IgD-negative memory B cell (primary cell): ENCODE measurements at regions not wholly inside any gene's neighbourhood (a gene's known extent, or its start where the extent isn't known, plus 50 kb on each side); places are given as distances from the start of the nearest gene placed in this dataset.

Experiments used
- H3K27ac Mint-ChIP-seq, 3 donors: one replicate each; pipeline ENCODE4 v1.8.0; 2020 to 2022; ENCODE audit warnings: mild to moderate bottlenecking in 3 of 3, mixed read lengths in 3 of 3, moderate library complexity in 1 of 3
- H3K27me3 Mint-ChIP-seq: one replicate; pipeline ENCODE4 v1.8.0; 2021; ENCODE audit warnings: mixed read lengths
- H3K36me3 Mint-ChIP-seq: one replicate; pipeline ENCODE4 v1.8.0; 2020; ENCODE audit warnings: mild to moderate bottlenecking, mixed read lengths
- H3K4me1 Mint-ChIP-seq, 3 donors: one replicate each; pipeline ENCODE4 v1.8.0; 2020 to 2022; ENCODE audit warnings: mixed read lengths in 3 of 3, mild to moderate bottlenecking in 1 of 3
- H3K4me3 Mint-ChIP-seq, 4 donors: one replicate each; pipeline ENCODE4 v1.8.0; 2020 to 2022; ENCODE audit warnings: mild to moderate bottlenecking in 4 of 4, mixed read lengths in 4 of 4, moderate library complexity in 3 of 4
- H3K9me3 Mint-ChIP-seq, 3 donors: one replicate each; pipeline ENCODE4 v1.8.0; 2020 to 2021; ENCODE audit warnings: mixed read lengths in 3 of 3, mild to moderate bottlenecking in 1 of 3

DNA sequence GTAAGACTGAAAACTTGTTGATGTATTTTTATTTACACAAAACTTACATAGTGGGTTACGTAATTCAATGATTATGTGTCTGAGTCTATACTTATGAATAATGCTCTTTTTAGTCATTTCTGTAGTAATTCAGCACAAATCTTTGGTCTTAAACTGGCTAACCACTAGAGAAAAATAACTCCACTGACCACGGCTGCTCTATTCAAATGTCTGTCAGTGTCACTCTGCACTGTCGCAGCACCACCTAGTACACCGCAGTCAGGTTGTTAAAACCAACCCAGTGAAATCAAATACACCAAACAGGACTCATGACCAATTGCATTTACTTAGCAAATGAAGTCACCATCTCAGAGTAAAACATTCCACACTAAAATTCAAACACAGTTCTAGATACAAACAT, 93.5 kb upstream of the CCDC28A start:
- no peaks in the 10 kb centered on the region for H3K36me3 Mint-ChIP-seq
- H3K4me3 Mint-ChIP-seq = no peak overlapping the region
- no peaks in the 10 kb centered on the region for H3K9me3 Mint-ChIP-seq
- no peak overlapping the region for H3K27ac Mint-ChIP-seq
- H3K4me1 Mint-ChIP-seq = peaks cover 0 to 1% (median 0%) of the 10 kb centered on the region in 3 donors
- H3K27me3 Mint-ChIP-seq = no peaks in the 10 kb centered on the region

DNA sequence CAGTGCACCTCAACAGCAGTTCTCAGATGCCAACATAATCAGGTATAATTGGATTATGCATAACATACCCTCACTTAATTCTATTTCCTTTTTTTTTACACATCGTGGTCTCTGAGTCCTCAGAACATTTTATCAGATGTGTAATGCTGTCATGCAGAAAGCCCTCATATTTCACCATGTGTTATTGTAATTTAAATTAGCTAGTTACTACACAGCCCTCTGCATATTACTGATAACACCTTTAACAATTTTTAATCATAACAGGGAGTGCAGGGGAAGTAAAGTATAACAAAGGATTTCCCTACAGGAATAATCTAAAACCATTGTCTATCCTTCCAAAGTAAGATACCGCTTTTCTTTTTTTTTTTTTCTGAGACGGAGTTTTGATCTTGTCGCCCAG, 91.9 kb upstream of the CCDC28A start:
- H3K4me1 Mint-ChIP-seq = no peaks in the 10 kb centered on the region
- no peak overlapping the region for H3K27ac Mint-ChIP-seq
- no peaks in the 10 kb centered on the region for H3K9me3 Mint-ChIP-seq
- H3K36me3 Mint-ChIP-seq = no peaks in the 10 kb centered on the region
- H3K27me3 Mint-ChIP-seq = no peaks in the 10 kb centered on the region
- no peak overlapping the region for H3K4me3 Mint-ChIP-seq

DNA sequence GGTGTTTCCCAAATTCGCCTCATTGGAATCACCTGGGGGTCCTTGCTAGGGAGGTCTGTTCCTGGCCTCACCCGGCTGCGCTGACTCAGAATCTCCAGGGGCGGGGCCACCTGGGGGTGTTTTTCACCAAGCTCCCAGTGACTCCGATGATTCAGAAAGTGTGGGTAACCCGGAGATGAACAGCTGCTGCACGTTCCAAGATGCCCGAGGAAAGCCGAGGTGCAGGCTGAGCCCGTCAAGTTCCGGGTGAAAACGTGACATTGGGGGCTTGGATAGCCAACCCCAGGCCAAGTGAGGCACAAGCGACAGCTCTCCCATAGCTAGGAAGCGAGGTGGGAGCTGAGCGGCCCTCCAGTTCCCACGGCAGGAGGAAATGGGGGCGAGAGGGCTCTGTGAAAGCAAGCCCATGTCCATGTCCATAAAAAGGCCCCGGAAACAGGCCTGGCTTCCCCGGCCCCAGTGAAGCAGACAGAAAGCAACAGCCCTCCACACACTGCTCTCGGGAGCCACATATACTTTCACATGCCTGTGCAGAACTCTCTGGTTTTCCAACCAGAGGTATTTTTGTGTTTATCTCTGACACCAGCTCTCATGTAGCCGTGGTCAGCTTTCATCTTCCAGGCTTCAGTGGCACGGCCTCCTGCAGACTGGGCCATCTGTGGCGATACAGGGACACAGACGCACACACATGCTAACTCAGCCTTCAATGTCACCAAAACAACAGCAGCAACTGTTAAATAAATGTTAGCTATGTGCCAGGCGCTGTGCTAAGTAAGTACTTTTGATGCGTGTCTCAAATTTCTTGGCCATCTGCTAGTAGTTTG, 90.7 kb upstream of the CCDC28A start:
- no peaks in the 10 kb centered on the region for H3K9me3 Mint-ChIP-seq
- no peaks in the 10 kb centered on the region for H3K27me3 Mint-ChIP-seq
- no peaks in the 10 kb centered on the region for H3K36me3 Mint-ChIP-seq
- H3K27ac Mint-ChIP-seq = peak overlapping the region in 1 of 3 donors; percentile 27
- peak overlapping the region in 1 of 4 donors; percentile 23 for H3K4me3 Mint-ChIP-seq
- H3K4me1 Mint-ChIP-seq = no peaks in the 10 kb centered on the region

DNA sequence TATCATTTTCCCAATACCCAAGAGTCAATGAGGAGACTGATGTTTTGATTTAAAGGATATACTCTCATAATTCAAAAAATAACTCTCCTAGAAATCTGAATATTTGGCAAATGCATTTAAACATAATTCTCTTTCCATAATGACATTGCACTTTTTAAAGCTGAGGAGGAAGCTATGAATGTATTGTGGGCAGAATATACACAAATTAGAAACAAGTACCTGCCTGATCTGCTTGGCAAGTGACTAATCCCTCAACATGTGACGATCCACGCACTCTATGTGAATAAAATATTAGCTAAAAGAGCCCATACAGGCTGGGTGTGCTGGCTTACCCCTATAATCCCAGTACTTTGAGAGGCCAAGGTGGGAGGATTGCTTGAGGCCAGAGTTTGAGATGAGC, 88.3 kb upstream of the CCDC28A start:
- no peaks in the 10 kb centered on the region for H3K36me3 Mint-ChIP-seq
- no peak overlapping the region for H3K27ac Mint-ChIP-seq
- H3K4me1 Mint-ChIP-seq = no peaks in the 10 kb centered on the region
- H3K9me3 Mint-ChIP-seq = no peaks in the 10 kb centered on the region
- H3K4me3 Mint-ChIP-seq = no peak overlapping the region
- H3K27me3 Mint-ChIP-seq = no peaks in the 10 kb centered on the region

DNA sequence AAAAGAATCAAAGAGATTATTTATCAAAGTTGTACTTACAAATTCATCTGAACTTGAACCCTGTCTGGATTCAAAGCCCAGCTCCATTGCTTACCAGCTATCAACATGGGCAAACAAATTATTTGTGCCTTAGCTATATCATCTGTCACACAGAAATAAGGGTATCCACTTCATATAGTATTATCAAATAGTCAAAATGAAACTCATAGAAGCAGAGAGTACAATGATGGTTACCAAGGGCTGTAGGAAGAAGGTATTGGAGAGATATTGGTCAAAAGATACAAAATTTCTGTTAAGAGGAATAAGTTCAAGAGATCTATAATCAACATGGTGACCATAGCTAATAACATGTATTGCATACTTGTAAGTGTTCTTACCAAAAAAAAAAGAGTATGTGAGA, 87.8 kb upstream of the CCDC28A start:
- Mint-ChIP-seq H3K36me3 (no peaks in the 10 kb centered on the region), H3K27ac (no peak overlapping the region), H3K27me3 (no peaks in the 10 kb centered on the region), H3K4me3 (no peak overlapping the region), H3K4me1 (no peaks in the 10 kb centered on the region), H3K9me3 (no peaks in the 10 kb centered on the region)

- Mint-ChIP-seq H3K4me1 (peaks cover 5 to 7% (median 6%) of the 10 kb centered on the region in 3 donors), H3K4me3 (peak overlapping the region in 1 of 4 donors; percentile 68), H3K27me3 (peaks cover 8% of the 10 kb centered on the region), H3K9me3 (no peaks in the 10 kb centered on the region), H3K27ac (no peak overlapping the region), H3K36me3 (no peaks in the 10 kb centered on the region)
Observed at GRCh38 chr6:138688580-138688979, 85.0 kb upstream of the CCDC28A start.

GRCh38 chr6:138689849-138690248, 83.7 kb upstream of the CCDC28A start:
- Mint-ChIP-seq H3K27ac (no peak overlapping the region), H3K9me3 (no peaks in the 10 kb centered on the region), H3K36me3 (no peaks in the 10 kb centered on the region), H3K4me1 (peaks cover 6 to 7% (median 7%) of the 10 kb centered on the region in 3 donors), H3K4me3 (peak overlapping the region in 1 of 4 donors; percentile 89), H3K27me3 (peaks cover 14% of the 10 kb centered on the region)

DNA sequence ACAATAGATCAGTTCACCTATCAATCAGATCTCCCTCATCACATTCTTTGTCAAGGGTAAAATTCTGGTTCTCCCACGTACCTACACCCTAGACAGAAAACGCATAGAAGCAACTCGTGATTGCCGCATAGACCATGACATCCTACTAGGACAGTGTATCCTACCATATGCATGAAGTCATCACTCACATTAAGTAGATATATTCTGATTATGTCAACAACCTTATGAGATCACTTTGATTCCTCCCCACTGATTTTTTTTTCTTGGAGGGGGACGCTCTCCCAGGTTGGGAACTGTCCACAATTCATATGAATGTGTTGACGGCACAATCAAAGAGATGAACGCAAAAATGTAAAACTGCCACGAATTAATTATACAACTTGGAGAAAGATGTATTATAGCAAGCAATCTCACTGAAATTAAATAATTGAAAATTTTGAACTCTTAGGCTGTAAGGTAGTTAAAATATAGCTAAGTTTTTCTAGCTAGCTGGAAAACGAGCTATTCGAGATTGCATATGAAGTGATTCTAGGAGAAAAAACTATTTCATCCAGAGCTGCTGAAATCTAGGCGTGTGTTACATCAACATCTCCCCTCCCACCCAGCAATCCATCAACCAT, 82.5 kb upstream of the CCDC28A start:
- Mint-ChIP-seq H3K27me3 (peaks cover 16% of the 10 kb centered on the region), H3K9me3 (no peaks in the 10 kb centered on the region), H3K27ac (peak overlapping the region in 2 of 3 donors; percentile 3 to 52)

GRCh38 chr6:138691595-138692057, 81.9 kb upstream of the CCDC28A start:
- Mint-ChIP-seq H3K4me3 (peak overlapping the region; percentile 81 to 92 (median 88)), H3K36me3 (no peaks in the 10 kb centered on the region), H3K4me1 (peaks cover 6 to 7% (median 7%) of the 10 kb centered on the region in 3 donors), H3K9me3 (no peaks in the 10 kb centered on the region), H3K27ac (peak overlapping the region in 2 of 3 donors; percentile 3 to 52), H3K27me3 (peaks cover 17% of the 10 kb centered on the region)

More for the DNA sequence above, 82.5 kb upstream of the CCDC28A start:
- Mint-ChIP-seq H3K4me1 (peaks cover 6 to 7% (median 7%) of the 10 kb centered on the region in 3 donors), H3K4me3 (peak overlapping the region; percentile 81 to 92 (median 88)), H3K36me3 (no peaks in the 10 kb centered on the region)

GRCh38 chr6:138692058-138692977, 81.3 kb upstream of the CCDC28A start:
- H3K36me3 Mint-ChIP-seq = no peaks in the 10 kb centered on the region
- H3K9me3 Mint-ChIP-seq = no peaks in the 10 kb centered on the region
- peak overlapping the region in 1 of 3 donors; percentile 52 for H3K27ac Mint-ChIP-seq
- peaks cover 19% of the 10 kb centered on the region for H3K27me3 Mint-ChIP-seq
- H3K4me1 Mint-ChIP-seq = peaks cover 7 to 9% (median 7%) of the 10 kb centered on the region in 3 donors
- H3K4me3 Mint-ChIP-seq = peak overlapping the region; percentile 81 to 92 (median 88)

- peaks cover 7 to 9% (median 7%) of the 10 kb centered on the region in 3 donors for H3K4me1 Mint-ChIP-seq
- no peak overlapping the region for H3K27ac Mint-ChIP-seq
- no peaks in the 10 kb centered on the region for H3K36me3 Mint-ChIP-seq
- H3K4me3 Mint-ChIP-seq = peak overlapping the region; percentile 84 to 96 (median 89)
- no peaks in the 10 kb centered on the region for H3K9me3 Mint-ChIP-seq
- peaks cover 19% of the 10 kb centered on the region for H3K27me3 Mint-ChIP-seq
Observed at GRCh38 chr6:138692978-138693909, 80.3 kb upstream of the CCDC28A start.

GRCh38 chr6:138695193-138695592, 78.4 kb upstream of the CCDC28A start:
- H3K36me3 Mint-ChIP-seq = peaks cover 1% of the 10 kb centered on the region
- H3K4me3 Mint-ChIP-seq = peak overlapping the region in 2 of 4 donors; percentile 39 to 64
- peaks cover 22% of the 10 kb centered on the region for H3K27me3 Mint-ChIP-seq
- H3K9me3 Mint-ChIP-seq = no peaks in the 10 kb centered on the region
- peak overlapping the region in 1 of 3 donors; percentile 45 for H3K27ac Mint-ChIP-seq
- H3K4me1 Mint-ChIP-seq = peaks cover 7 to 9% (median 7%) of the 10 kb centered on the region in 3 donors

- no peak overlapping the region for H3K27ac Mint-ChIP-seq
- no peak overlapping the region for H3K4me3 Mint-ChIP-seq
- H3K4me1 Mint-ChIP-seq = peaks cover 1 to 7% (median 6%) of the 10 kb centered on the region in 3 donors
- peaks cover 8% of the 10 kb centered on the region for H3K27me3 Mint-ChIP-seq
- peaks cover 3 to 10% (median 3%) of the 10 kb centered on the region in 3 donors for H3K9me3 Mint-ChIP-seq
- H3K36me3 Mint-ChIP-seq = no peaks in the 10 kb centered on the region
Observed at GRCh38 chr6:138714493-138714892, 59.1 kb upstream of the CCDC28A start.

- Mint-ChIP-seq H3K4me1 (peaks cover 7 to 13% (median 8%) of the 10 kb centered on the region in 3 donors), H3K9me3 (peaks cover 3 to 10% (median 3%) of the 10 kb centered on the region in 3 donors), H3K36me3 (no peaks in the 10 kb centered on the region), H3K27me3 (peaks cover 8% of the 10 kb centered on the region), H3K27ac (no peak overlapping the region), H3K4me3 (no peak overlapping the region)
Observed at GRCh38 chr6:138716013-138716412, 57.6 kb upstream of the CCDC28A start.
